OCI-LY7 (cell line): ENCODE measurements at regions not wholly inside any gene's neighbourhood (a gene's known extent, or its start where the extent isn't known, plus 50 kb on each side); places are given as distances from the start of the nearest gene placed in this dataset.

Experiments used
- BruUV-seq: library from RNA; stranded (reverse); fragments of 400-500 nt; replicated peaks from 2 replicates; lab custom pipeline; 2021; lab: Mats Ljungman, UMichigan
- CTCF ChIA-PET: fragments of 300-600 bp; sonication (Branson Sonifier 250); formaldehyde crosslinking; loops from one replicate; lab custom pipeline; 2022; ENCODE audit warnings: antibody characterized with exemption; ENCODE audit not compliant: unreplicated experiment; lab: Charles Lee
- POLR2A ChIA-PET: fragments of 300-600 bp; sonication (Branson Sonifier 250); formaldehyde crosslinking; loops from one replicate; lab custom pipeline; 2022; ENCODE audit warnings: antibody characterized with exemption; lab: Charles Lee
- DNase-seq: peaks from one replicate; pipeline ENCODE4 v3.0.0-alpha.2; 2015; ENCODE audit warnings: low spot score
- H2AFZ ChIP-seq: fragments of 200-600 bp; sonication (generic), shearing (Covaris generic); 2 replicates; pipeline ENCODE4 v1.6.1; 2014; ENCODE audit warnings: mild to moderate bottlenecking, antibody characterized with exemption, low read length, moderate library complexity
- H3K27ac ChIP-seq: fragments of 200-600 bp; sonication (generic); 2 replicates; pipeline ENCODE4 v1.5.1; 2014; ENCODE audit warnings: mixed run types, low read depth, mild to moderate bottlenecking, moderate library complexity, low read length, inconsistent platforms; ENCODE audit not compliant: poor library complexity, severe bottlenecking
- H3K36me3 ChIP-seq: fragments of 200-600 bp; sonication (generic); 2 replicates; pipeline ENCODE4 v1.6.1; 2014; ENCODE audit warnings: mild to moderate bottlenecking, antibody characterized with exemption, low read length, moderate library complexity, mixed read lengths; ENCODE audit not compliant: insufficient read depth
- H3K4me1 ChIP-seq: fragments of 200-600 bp; sonication (generic); 2 replicates; pipeline ENCODE4 v1.5.1; 2014; ENCODE audit warnings: mild to moderate bottlenecking, low read length; ENCODE audit not compliant: insufficient read depth, poor library complexity, severe bottlenecking
- H3K4me2 ChIP-seq: fragments of 200-600 bp; sonication (generic); 2 replicates; pipeline ENCODE4 v1.6.1; 2014; ENCODE audit warnings: mild to moderate bottlenecking, low read length
- H3K4me3 ChIP-seq: fragments of 200-600 bp; sonication (generic); 2 replicates; pipeline ENCODE4 v1.5.1; 2014; ENCODE audit warnings: mild to moderate bottlenecking, low read depth, low read length; ENCODE audit not compliant: poor library complexity, severe bottlenecking
- H3K79me2 ChIP-seq: fragments of 200-600 bp; sonication (generic); 2 replicates; pipeline ENCODE4 v1.6.1; 2016; ENCODE audit warnings: low read depth, mild to moderate bottlenecking, low read length, moderate library complexity, mixed read lengths; ENCODE audit not compliant: insufficient read depth
- H3K9me2 ChIP-seq: fragments of 200-600 bp; sonication (generic); 2 replicates; pipeline ENCODE4 v1.6.1; 2016; ENCODE audit warnings: mild to moderate bottlenecking, low read length, mixed read lengths; ENCODE audit not compliant: insufficient read depth
- H3K9me3 ChIP-seq: fragments of 200-600 bp; sonication (generic); 2 replicates; pipeline ENCODE4 v1.6.1; 2014; ENCODE audit warnings: mild to moderate bottlenecking, mixed run types, low read length, mixed read lengths
- H4K20me1 ChIP-seq: fragments of 200-600 bp; sonication (generic); 2 replicates; pipeline ENCODE4 v1.6.1; 2014; ENCODE audit warnings: mild to moderate bottlenecking, antibody characterized with exemption, low read length, moderate library complexity, mixed read lengths; ENCODE audit not compliant: insufficient read depth
- EZH2phosphoT487 ChIP-seq: fragments of 200-600 bp; sonication (generic); IDR thresholded peaks from 2 replicates; pipeline ENCODE4 v1.6.1; 2018; ENCODE audit warnings: low read depth, borderline replicate concordance, mild to moderate bottlenecking, mixed run types, antibody characterized with exemption, low read length, moderate library complexity, mixed read lengths
- intact Hi-C: fragments of 100-400 bp; cut with micrococcal nuclease; formaldehyde crosslinking; loops from one replicate; pipeline ENCODE4 v1.10.0; 2022; ENCODE audit not compliant: unreplicated experiment
- TF ChIP-seq, protein P1 (sequence below): fragments of 200-600 bp; sonication (generic); conservative IDR thresholded peaks from 2 replicates; pipeline ENCODE4 v1.5.1; 2014; ENCODE audit warnings: mild to moderate bottlenecking, antibody characterized with exemption, low read length, moderate library complexity, mixed read lengths

- H3K36me3 ChIP-seq, result no peaks in the 10 kb centered on the region
- TF ChIP-seq, protein P1, sequence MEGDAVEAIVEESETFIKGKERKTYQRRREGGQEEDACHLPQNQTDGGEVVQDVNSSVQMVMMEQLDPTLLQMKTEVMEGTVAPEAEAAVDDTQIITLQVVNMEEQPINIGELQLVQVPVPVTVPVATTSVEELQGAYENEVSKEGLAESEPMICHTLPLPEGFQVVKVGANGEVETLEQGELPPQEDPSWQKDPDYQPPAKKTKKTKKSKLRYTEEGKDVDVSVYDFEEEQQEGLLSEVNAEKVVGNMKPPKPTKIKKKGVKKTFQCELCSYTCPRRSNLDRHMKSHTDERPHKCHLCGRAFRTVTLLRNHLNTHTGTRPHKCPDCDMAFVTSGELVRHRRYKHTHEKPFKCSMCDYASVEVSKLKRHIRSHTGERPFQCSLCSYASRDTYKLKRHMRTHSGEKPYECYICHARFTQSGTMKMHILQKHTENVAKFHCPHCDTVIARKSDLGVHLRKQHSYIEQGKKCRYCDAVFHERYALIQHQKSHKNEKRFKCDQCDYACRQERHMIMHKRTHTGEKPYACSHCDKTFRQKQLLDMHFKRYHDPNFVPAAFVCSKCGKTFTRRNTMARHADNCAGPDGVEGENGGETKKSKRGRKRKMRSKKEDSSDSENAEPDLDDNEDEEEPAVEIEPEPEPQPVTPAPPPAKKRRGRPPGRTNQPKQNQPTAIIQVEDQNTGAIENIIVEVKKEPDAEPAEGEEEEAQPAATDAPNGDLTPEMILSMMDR, result no peak
- no peak for TF ChIP-seq EZH2phosphoT487
- H3K4me2 ChIP-seq, result no peak overlapping the region
Observed at GRCh38 chr1:75668813-75669212, 55.7 kb upstream of the ACADM start.

DNA sequence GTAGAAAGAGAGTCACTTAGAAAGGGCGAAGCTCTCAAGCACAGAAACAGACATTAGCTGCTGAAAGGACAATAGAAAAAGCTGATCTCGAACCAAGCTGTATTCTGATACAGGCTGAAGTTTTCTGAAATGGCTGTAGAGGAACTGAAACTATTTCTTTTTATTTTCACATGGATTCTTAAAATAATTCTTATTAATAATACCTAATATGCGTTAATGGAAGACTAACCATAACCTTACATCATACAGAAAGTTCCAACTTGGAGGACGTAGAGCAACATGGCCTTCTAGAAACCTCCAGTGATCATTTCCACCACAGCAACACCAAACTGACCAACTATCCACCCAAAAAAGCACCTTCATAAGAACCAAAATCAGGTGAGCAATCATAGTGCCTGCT lies 52.8 kb upstream of the ACADM start:
- no peak overlapping the region for H3K4me2 ChIP-seq
- no peak for DNase-seq
- H3K4me1 ChIP-seq, result no peaks in the 10 kb centered on the region
- no TSS peak for BruUV-seq
- H3K79me2 ChIP-seq, result no peaks in the 10 kb centered on the region
- H2AFZ ChIP-seq, result no peak overlapping the region
- no peaks in the 10 kb centered on the region for H3K9me3 ChIP-seq
- intact Hi-C loops, result no loop called here
- no peak overlapping the region for H3K27ac ChIP-seq
- H4K20me1 ChIP-seq, result no peaks in the 10 kb centered on the region
- POLR2A ChIA-PET, result no interaction called here
- H3K36me3 ChIP-seq, result no peaks in the 10 kb centered on the region
- CTCF ChIA-PET, result no interaction called here
- no peak for TF ChIP-seq EZH2phosphoT487
- TF ChIP-seq, protein P1, result no peak
- no peak overlapping the region for H3K4me3 ChIP-seq
- no peaks in the 10 kb centered on the region for H3K9me2 ChIP-seq

More at GRCh38 chr1:75668813-75669212, 55.7 kb upstream of the ACADM start:
- Histone ChIP-seq H3K4me1 (no peaks in the 10 kb centered on the region), H3K9me2 (no peaks in the 10 kb centered on the region), H3K79me2 (no peaks in the 10 kb centered on the region), H3K27ac (no peak overlapping the region), H2AFZ (no peak overlapping the region), H3K4me3 (no peak overlapping the region), H3K9me3 (no peaks in the 10 kb centered on the region), H4K20me1 (no peaks in the 10 kb centered on the region)
- no peak for DNase-seq
- POLR2A ChIA-PET, result no interaction called here
- BruUV-seq, result no TSS peak
- intact Hi-C loops, result no loop called here
- CTCF ChIA-PET, result no interaction called here

DNA sequence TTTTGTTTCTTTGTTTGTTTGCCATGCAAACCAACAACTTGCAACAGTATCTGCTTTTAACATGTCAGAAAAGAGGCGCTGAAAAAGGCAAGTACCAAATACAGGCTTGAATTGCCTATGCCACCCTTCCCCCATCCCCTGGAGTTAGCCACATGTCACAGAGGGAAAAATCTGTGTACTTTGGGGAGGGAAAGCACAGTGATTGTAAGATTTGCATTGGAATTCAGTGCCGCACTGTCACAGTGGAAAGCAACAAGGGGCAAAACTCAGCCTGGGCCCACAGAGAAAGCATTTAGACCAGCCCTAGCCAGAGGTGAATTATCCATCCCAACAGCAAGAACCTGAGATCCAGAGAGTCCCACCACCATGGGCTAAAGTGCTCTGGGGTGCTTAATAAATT lies 52.4 kb upstream of the ACADM start:
- no peaks in the 10 kb centered on the region for H3K9me2 ChIP-seq
- no peaks in the 10 kb centered on the region for H4K20me1 ChIP-seq
- H2AFZ ChIP-seq, result no peak overlapping the region
- BruUV-seq, result no TSS peak
- H3K4me1 ChIP-seq, result no peaks in the 10 kb centered on the region
- no peaks in the 10 kb centered on the region for H3K9me3 ChIP-seq
- no peak for DNase-seq
- H3K27ac ChIP-seq, result no peak overlapping the region
- TF ChIP-seq EZH2phosphoT487, result no peak
- TF ChIP-seq, protein P1, result no peak
- H3K4me2 ChIP-seq, result no peak overlapping the region
- H3K4me3 ChIP-seq, result no peak overlapping the region
- intact Hi-C loops, result no loop called here
- no peaks in the 10 kb centered on the region for H3K79me2 ChIP-seq
- no peaks in the 10 kb centered on the region for H3K36me3 ChIP-seq
- CTCF ChIA-PET, result no interaction called here
- POLR2A ChIA-PET, result no interaction called here
